HG02610 (cell line): ENCODE measurements at regions not wholly inside any gene's neighbourhood (a gene's known extent, or its start where the extent isn't known, plus 50 kb on each side); places are given as distances from the start of the nearest gene placed in this dataset.
"Not testable (repeated sequence)": the region's sequence is repeated elsewhere in the genome, so short reads cannot be mapped to it uniquely, and the experiment has no call there.

Experiments
- ATAC-seq: cut with Tn5 transposase; IDR thresholded peaks from one replicate; pipeline ENCODE4 v1.9.1; 2021; ENCODE audit warnings: mild to moderate bottlenecking, moderate library complexity; ENCODE audit not compliant: unreplicated experiment

- no peak for ATAC-seq
Observed at GRCh38 chr15:87549296-87549695, 707.2 kb downstream of the NTRK3 start.

GRCh38 chr15:87548590-87548989, 707.9 kb downstream of the NTRK3 start:
- not testable (repeated sequence) for ATAC-seq

GRCh38 chr15:87547470-87548181, 708.9 kb downstream of the NTRK3 start:
- ATAC-seq: no peak

- no peak for ATAC-seq
Observed at GRCh38 chr15:87538327-87538834, 718.2 kb downstream of the NTRK3 start.

GRCh38 chr15:87537295-87537694, 719.2 kb downstream of the NTRK3 start:
- no peak for ATAC-seq

- ATAC-seq: not testable (repeated sequence)
Observed at GRCh38 chr15:87533637-87534036, 722.9 kb downstream of the NTRK3 start.

GRCh38 chr15:87528873-87529272, 727.7 kb downstream of the NTRK3 start:
- no peak for ATAC-seq

GRCh38 chr15:87527875-87528274, 728.7 kb downstream of the NTRK3 start:
- no peak for ATAC-seq

GRCh38 chr15:87527416-87527815, 729.1 kb downstream of the NTRK3 start:
- ATAC-seq: no peak

- no peak for ATAC-seq
Observed at GRCh38 chr15:87523516-87523915, 733.0 kb downstream of the NTRK3 start.

GRCh38 chr15:87522997-87523396, 733.5 kb downstream of the NTRK3 start:
- no peak for ATAC-seq

- no peak for ATAC-seq
Observed at GRCh38 chr15:87518957-87519356, 737.6 kb downstream of the NTRK3 start.

- no peak for ATAC-seq
Observed at GRCh38 chr15:87508086-87508485, 748.5 kb downstream of the NTRK3 start.

GRCh38 chr15:87502173-87502572, 754.4 kb downstream of the NTRK3 start:
- ATAC-seq: no peak

- no peak for ATAC-seq
Observed at GRCh38 chr15:87500240-87500639, 756.3 kb downstream of the NTRK3 start.

- ATAC-seq: no peak
Observed at GRCh38 chr15:87498560-87498959, 758.0 kb downstream of the NTRK3 start.

- no peak for ATAC-seq
Observed at GRCh38 chr15:87496795-87497194, 759.7 kb downstream of the NTRK3 start.

- no peak for ATAC-seq
Observed at GRCh38 chr15:87496109-87496508, 760.4 kb downstream of the NTRK3 start.

- ATAC-seq: no peak
Observed at GRCh38 chr15:87493803-87494202, 762.7 kb downstream of the NTRK3 start.

- no peak for ATAC-seq
Observed at GRCh38 chr15:87492321-87492720, 764.2 kb downstream of the NTRK3 start.

- no peak for ATAC-seq
Observed at GRCh38 chr15:87490666-87491065, 765.9 kb downstream of the NTRK3 start.

GRCh38 chr15:87489902-87490665, 766.5 kb downstream of the NTRK3 start:
- ATAC-seq: no peak
